Body of pancreas (tissue), 4 donors: ENCODE measurements at regions not wholly inside any gene's neighbourhood (a gene's known extent, or its start where the extent isn't known, plus 50 kb on each side); places are given as distances from the start of the nearest gene placed in this dataset.

Source experiments
- CTCF ChIP-seq, 7 experiments: fragments of 450-650 bp in 4 of 7; fragments of 200-600 bp in 3 of 7; sonication (generic) in 3 of 7; IDR thresholded peaks; one replicate each; pipeline ENCODE4 v1.5.1; 2016 to 2019; ENCODE audit warnings: antibody characterized with exemption in 7 of 7
- POLR2A ChIP-seq, 3 donors: fragments of 450-650 bp; IDR thresholded peaks; one replicate each; pipeline ENCODE4 v1.6.1; 2016; ENCODE audit warnings: antibody characterized with exemption in 3 of 3, mild to moderate bottlenecking in 2 of 3

- no peak for TF ChIP-seq CTCF (IDR thresholded peaks at IDR 0.05)
- TF ChIP-seq POLR2A (IDR thresholded peaks at IDR 0.05): no peak
Observed at GRCh38 chr6:113539623-113540022, 317.5 kb upstream of the MARCKS start.
